ENCODE measurements at regions not wholly inside any gene's neighbourhood (a gene's known extent, or its start where the extent isn't known, plus 50 kb on each side); places are given as distances from the start of the nearest gene placed in this dataset.
"Not testable (repeated sequence)": the region's sequence is repeated elsewhere in the genome, so short reads cannot be mapped to it uniquely, and the experiment has no call there.

GRCh38 chr17:63295839-63296590 is 150.1 kb downstream of the CYB561 start:
- DNase-seq (no peak), ATAC-seq (ENCODE audit: poor library complexity) (no peak)
- intact Hi-C loops (cut with DNase I): no loop called here

- ATAC-seq (ENCODE audit: poor library complexity); DNase-seq; intact Hi-C loops (cut with DNase I): not testable (repeated sequence)
Observed at GRCh38 chr17:63298916-63299315, 147.2 kb downstream of the CYB561 start.

DNA sequence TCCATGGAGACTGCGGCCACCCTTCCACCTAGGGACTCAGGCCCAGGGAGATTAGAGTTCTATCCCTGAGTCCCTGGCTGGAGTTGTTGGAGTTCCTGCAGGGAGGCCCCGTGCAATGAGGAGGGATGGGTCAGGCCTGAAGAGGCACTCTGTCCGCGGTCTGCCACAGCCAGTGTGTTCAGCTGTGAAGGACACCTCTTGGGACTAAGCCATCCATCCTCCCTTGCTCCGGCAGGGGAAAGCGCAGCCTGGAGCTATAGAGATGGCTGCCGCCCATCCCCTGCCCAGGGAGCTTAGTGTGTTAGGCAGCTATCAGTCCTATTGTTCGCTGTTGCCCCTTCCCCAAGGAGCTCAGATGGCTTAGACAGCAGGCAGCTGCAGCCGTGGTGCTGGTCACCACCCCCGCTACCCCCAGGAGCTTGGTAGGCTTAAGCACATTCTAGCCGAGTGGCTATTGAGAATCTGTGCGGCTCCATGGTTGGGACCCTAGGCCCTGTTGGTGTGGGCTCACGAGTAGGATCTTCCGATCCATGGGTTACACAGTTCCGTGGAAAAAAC is 141.3 kb downstream of the CYB561 start:
- intact Hi-C loops (cut with DNase I): no loop called here
- no peak for DNase-seq
- no peak for ATAC-seq (ENCODE audit: poor library complexity)

DNA sequence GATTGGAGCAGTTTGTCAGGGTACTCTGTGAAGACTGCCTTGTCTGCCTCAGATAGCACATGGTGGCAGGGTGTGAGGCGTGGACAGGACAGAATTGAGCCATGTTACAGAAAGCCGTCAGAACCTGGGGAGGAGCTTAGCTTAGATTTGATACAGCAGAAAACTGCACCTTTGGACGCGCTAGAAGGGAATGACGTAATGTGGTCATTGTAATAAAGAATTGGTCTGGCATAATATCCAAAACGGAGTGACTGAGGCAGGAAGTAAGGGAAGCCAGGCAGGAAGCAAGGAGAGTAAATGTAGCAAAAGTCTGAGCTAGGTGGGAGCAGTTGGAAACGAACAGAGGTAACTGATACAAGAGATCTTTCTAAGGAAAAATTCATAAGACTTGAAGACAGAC is 140.2 kb downstream of the CYB561 start:
- no peak for ATAC-seq (ENCODE audit: poor library complexity)
- intact Hi-C loops (cut with DNase I): no loop called here
- no peak for DNase-seq

- no peak for DNase-seq
- no peak for ATAC-seq (ENCODE audit: poor library complexity)
- intact Hi-C loops (cut with DNase I): no loop called here
Observed at GRCh38 chr17:63306855-63307254, 139.3 kb downstream of the CYB561 start.

DNA sequence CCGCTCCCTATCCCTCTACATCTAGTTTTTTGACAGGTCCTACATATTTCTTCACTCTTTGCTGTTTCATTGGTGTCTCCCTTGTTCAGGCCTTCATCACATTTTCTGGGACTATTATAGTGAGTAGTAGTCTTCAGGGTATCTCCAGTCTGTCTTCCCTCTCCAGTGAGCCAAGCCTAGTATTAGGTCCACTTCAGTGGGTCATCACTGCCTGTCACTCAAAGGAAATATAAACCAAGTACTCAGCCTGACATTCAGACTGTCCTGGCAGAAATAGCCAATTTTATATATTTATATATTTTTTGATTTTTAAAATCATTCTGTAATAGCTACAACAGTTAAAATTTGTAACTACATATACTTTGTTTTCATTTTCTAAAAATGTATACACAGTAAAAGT is 137.8 kb downstream of the CYB561 start:
- intact Hi-C loops (cut with DNase I): no loop called here
- no peak for DNase-seq

GRCh38 chr17:63309021-63309420 is 137.1 kb downstream of the CYB561 start:
- intact Hi-C loops (cut with DNase I): no loop called here
- DNase-seq: no peak
- no peak for ATAC-seq (ENCODE audit: poor library complexity)

More for the DNA sequence above, 137.8 kb downstream of the CYB561 start:
- ATAC-seq (ENCODE audit: poor library complexity): no peak

DNA sequence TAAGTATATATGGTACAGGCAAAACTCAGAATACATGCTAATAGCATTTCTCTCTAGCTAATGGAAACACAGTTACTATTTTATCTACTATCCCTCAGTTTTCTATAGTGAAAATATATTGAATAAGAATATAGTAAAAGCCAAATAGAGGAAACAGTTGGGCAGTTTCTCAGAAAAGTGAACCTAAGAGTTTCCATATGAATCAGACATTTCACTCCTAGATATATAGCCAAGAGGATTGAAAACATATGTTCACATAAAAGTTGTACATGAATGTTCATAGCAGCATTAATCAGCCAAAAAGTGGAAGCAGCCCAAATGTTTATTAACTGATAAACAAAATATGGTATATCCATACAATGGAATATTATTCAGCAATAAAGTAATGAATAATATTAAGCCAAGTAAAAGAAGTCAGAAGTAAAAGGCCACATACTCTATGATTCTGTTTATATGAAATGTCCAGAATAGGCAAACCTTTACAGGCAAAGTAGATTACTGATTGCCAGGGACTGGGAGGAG is 134.6 kb downstream of the CYB561 start:
- intact Hi-C loops (cut with DNase I): no loop called here
- ATAC-seq (ENCODE audit: poor library complexity) (no peak), DNase-seq (no peak)

GRCh38 chr17:63314761-63315160 is 131.3 kb downstream of the CYB561 start:
- ATAC-seq (ENCODE audit: poor library complexity): no peak
- no peak for DNase-seq
- intact Hi-C loops (cut with DNase I): no loop called here

DNA sequence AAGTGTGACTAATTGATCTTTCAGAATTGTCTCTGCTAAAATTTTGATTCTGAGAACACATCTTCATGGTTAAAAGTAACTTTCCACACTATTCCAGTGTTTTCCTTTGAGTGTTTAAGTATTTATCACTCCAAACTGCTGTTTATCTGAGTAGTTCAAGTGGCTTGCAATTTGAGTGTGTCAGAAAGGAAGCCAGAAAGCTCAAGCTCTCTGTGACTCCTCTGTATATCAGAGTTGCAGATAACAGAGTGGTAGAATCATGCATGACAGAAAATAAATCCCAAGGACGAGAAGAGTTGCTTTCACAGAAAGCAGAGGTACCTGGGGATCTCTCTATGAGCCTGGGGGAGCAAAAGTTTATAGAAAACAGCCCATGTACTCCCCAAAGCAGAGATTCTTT is 130.0 kb downstream of the CYB561 start:
- ATAC-seq (ENCODE audit: poor library complexity): no peak
- no peak for DNase-seq
- intact Hi-C loops (cut with DNase I): no loop called here

- ATAC-seq (ENCODE audit: poor library complexity): no peak
- intact Hi-C loops (cut with DNase I): no loop called here
- DNase-seq: no peak
Observed at GRCh38 chr17:63317166-63317840, 128.8 kb downstream of the CYB561 start.

DNA sequence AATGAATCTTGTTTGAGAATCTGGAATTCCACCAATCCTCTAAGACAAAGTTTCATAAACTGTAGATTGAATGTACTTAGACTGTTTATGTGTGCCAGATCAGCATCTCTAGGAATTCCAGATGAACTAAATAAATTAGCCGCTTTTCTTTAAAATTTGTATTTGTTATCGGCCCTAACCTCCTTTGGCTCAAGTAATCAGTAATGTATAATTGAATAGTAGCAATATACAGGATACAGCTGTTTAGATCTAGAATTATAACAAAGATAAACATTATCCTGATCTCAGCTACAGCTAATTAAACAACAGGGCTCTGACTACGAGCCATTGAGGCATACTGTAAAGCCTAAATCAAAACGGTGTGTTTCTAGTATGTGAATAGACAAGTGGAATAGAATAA is 120.3 kb downstream of the CYB561 start:
- no peak for DNase-seq
- ATAC-seq (ENCODE audit: poor library complexity): no peak
- intact Hi-C loops (cut with DNase I): no loop called here

GRCh38 chr17:63329876-63330275 is 116.2 kb downstream of the CYB561 start:
- intact Hi-C loops (cut with DNase I): no loop called here
- ATAC-seq (ENCODE audit: poor library complexity) (no peak), DNase-seq (no peak)

GRCh38 chr17:63331301-63332061 is 114.6 kb downstream of the CYB561 start:
- intact Hi-C loops (cut with DNase I): no loop called here
- no peak for ATAC-seq (ENCODE audit: poor library complexity)
- DNase-seq: no peak

- ATAC-seq (ENCODE audit: poor library complexity): no peak
- intact Hi-C loops (cut with DNase I): no loop called here
- no peak for DNase-seq
Observed at GRCh38 chr17:63332286-63332685, 113.8 kb downstream of the CYB561 start.

DNA sequence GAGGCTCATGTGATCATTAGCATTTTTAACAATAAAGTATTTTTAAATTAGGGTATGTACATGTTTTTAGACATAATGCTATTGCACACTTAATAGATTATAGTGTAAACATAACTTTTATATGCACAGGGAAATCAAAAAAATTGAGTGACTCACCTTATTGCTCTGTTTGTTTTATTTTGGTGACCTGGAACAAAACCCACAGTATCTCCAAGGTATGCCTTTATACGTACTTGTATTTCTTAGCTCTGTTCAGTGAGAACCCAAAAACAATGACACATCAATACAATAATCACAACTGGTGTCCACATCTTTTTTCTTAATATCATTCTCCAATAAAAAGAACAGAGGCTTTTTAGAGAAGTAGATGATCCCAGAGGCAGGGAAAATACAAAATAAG is 112.2 kb downstream of the CYB561 start:
- no peak for DNase-seq
- intact Hi-C loops (cut with DNase I): no loop called here
- ATAC-seq (ENCODE audit: poor library complexity): no peak

DNA sequence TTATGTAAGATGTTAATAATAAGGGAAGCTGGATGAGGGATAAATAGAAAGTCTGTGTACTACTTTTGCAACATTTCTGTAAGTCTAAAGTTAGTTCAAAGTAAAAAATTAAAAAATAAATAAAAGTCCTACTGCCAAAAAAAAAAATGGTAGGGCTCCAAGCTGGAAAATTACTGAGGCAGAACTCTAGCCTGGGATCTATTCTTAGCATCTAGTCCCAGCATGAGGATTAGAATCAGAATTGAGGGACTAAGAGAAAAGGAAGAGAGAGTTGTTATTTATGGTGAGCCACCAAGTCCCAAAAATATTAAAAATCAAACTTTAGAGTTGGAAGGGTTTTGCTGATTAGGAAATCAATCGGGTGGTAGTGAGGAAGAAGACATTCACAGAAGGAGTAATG is 110.3 kb downstream of the CYB561 start:
- intact Hi-C loops (cut with DNase I): no loop called here
- ATAC-seq (ENCODE audit: poor library complexity) (peak; percentile 38), DNase-seq (no peak)

- ATAC-seq (ENCODE audit: poor library complexity) (no peak), DNase-seq (no peak)
- intact Hi-C loops (cut with DNase I): no loop called here
Observed at GRCh38 chr17:63337579-63337978, 108.5 kb downstream of the CYB561 start.

DNA sequence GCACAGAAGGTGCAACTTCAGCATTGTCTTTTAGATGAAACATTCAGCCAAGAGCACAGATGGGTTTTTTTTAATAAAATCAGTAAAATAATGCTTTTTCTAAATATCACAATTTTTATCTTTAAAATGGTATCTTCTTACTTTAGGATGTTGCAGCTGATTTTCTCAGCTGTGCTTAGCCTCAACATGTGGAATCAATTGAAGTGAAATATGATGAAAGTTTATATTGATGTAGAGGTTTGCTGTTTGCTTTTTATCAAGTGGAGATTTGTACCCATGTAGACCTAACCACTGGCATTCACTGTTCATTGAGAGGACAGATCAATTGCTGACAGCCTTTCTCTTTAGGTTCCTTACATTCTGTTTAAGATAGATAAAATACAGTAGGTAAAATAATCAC is 107.8 kb downstream of the CYB561 start:
- no peak for DNase-seq
- no peak for ATAC-seq (ENCODE audit: poor library complexity)
- intact Hi-C loops (cut with DNase I): no loop called here

Data from Right ventricle myocardium superior (tissue), 1 donor.